ENCODE measurements at regions not wholly inside any gene's neighbourhood (a gene's known extent, or its start where the extent isn't known, plus 50 kb on each side); places are given as distances from the start of the nearest gene placed in this dataset.

DNA sequence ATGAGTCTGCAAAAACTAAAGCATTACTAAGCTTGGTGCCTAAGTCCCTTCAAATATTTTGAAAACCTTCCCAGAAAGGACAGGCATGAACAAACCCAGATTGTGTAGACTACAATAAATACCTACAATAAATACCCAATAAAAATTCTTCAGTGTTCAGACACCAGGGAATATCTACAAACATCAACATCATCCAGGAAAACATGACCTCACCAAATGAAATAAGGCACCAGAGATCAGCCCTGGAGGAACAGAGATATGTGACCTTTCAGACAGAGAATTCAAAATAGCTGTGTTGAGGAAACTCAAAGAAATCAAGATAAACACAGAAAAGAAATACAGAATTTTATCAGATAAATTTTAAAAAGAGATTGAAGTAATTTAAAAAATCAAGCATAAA lies 57.8 kb upstream of the NLRP2B start:
- Histone ChIP-seq H2AFZ (no peak overlapping the region), H3K4me1 (ENCODE audit: insufficient read depth) (no peaks in the 10 kb centered on the region), H3K4me3 (no peak overlapping the region), H4K20me1 (ENCODE audit: insufficient read depth) (no peaks in the 10 kb centered on the region), H3K27me3 (replicated peaks; ENCODE audit: insufficient read depth) (no peaks in the 10 kb centered on the region), H3K4me2 (ENCODE audit: unreplicated experiment) (no peak overlapping the region), H3K9me3 (ENCODE audit: low read depth) (no peaks in the 10 kb centered on the region), H3K79me2 (ENCODE audit: insufficient read depth) (no peaks in the 10 kb centered on the region), H3K36me3 (ENCODE audit: low read depth) (no peaks in the 10 kb centered on the region), H3F3A (ENCODE audit: insufficient read depth) (no peaks in the 10 kb centered on the region), H3K9me2 (ENCODE audit: insufficient read depth) (no peaks in the 10 kb centered on the region), H3K9ac (no peak overlapping the region), H3K27ac (no peak overlapping the region)
- DNase-seq, result no peak
- in situ Hi-C loops (cut with MboI), result no loop called here
- TF ChIP-seq EZH2 (IDR thresholded peaks at IDR 0.05; ENCODE audit: insufficient read depth, poor library complexity, severe bottlenecking), result no peak
